HG03045 (cell line): ENCODE measurements at regions not wholly inside any gene's neighbourhood (a gene's known extent, or its start where the extent isn't known, plus 50 kb on each side); places are given as distances from the start of the nearest gene placed in this dataset.

Source experiments
- ATAC-seq: cut with Tn5 transposase; IDR thresholded peaks from one replicate; pipeline ENCODE4 v1.9.1; 2021; ENCODE audit warnings: mild to moderate bottlenecking, moderate library complexity; ENCODE audit not compliant: unreplicated experiment

GRCh38 chr20:11195899-11196558 lies 522.2 kb upstream of the JAG1 start:
- no peak for ATAC-seq

GRCh38 chr20:11197851-11198250 lies 524.1 kb upstream of the JAG1 start:
- ATAC-seq, result no peak

GRCh38 chr20:11200423-11200822 lies 526.6 kb upstream of the JAG1 start:
- ATAC-seq, result no peak

- peak; percentile 64 for ATAC-seq
Measured at GRCh38 chr20:11204926-11205768, 531.3 kb upstream of the JAG1 start.

DNA sequence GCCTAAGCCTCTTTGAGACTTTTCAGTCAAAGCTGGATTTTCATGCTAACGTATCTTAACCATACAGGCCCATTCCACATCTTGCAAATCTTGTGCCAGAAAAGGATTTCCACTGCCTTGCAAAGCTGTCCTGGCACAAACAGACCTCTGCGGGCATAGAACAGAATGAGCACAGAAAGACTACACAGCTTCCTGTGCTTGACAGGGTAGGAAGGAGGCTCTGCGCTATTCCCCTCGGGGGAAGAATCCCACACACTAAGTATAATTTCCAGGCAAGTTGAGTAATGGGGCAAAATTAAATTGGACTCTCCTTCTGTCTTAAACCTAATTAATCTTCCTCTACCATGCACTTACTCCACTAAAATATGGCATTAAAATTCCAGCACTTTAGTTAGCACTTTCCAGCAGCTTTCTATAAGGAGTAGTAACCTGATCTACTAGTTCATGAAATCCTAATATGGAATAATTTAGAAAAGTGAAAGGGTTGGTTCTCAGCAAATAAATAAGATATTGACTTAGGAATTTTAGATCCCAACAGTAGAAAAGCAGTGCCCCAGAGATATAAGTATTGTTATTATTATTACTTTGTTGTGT lies 532.1 kb upstream of the JAG1 start:
- no peak for ATAC-seq

GRCh38 chr20:11207749-11208502 lies 534.1 kb upstream of the JAG1 start:
- ATAC-seq, result no peak

DNA sequence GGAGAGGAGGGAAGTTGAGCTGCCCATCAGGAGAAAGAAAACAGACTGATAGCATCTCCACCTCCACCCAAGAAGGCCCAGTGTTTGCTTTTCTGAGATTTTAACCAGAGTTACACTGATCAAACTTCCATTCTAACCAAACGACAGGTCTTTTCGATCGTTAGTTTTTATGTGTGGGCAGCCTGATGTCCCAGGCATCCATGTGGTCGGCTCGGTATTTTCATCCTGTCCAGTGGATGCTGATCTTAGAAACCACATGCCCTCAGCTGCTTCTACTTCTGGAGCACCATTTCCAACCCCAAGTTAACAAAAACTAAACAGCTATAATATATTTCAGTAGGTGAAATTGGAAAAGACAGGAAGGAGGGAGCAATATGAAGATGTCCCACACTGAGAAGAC lies 536.8 kb upstream of the JAG1 start:
- ATAC-seq, result no peak

DNA sequence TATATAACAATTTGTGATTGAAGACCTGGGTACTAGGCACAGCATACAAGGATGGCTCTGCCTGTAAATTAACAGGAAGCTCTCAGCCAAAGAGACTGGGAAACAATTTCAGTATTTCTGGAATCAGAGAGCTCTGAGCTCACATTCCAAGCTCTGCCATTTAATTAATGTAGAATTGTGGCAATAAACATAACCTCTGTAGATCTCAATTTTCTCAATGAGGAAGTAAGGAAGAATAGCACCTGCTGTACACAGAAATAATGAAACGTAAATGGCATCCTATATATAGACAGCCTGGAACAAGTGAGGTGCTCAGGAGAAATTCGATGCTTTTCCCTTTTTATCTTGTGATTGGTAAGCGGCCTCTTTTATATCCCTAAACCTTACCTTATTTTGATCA lies 538.5 kb upstream of the JAG1 start:
- no peak for ATAC-seq

- no peak for ATAC-seq
Measured at GRCh38 chr20:11212902-11213301, 539.1 kb upstream of the JAG1 start.

DNA sequence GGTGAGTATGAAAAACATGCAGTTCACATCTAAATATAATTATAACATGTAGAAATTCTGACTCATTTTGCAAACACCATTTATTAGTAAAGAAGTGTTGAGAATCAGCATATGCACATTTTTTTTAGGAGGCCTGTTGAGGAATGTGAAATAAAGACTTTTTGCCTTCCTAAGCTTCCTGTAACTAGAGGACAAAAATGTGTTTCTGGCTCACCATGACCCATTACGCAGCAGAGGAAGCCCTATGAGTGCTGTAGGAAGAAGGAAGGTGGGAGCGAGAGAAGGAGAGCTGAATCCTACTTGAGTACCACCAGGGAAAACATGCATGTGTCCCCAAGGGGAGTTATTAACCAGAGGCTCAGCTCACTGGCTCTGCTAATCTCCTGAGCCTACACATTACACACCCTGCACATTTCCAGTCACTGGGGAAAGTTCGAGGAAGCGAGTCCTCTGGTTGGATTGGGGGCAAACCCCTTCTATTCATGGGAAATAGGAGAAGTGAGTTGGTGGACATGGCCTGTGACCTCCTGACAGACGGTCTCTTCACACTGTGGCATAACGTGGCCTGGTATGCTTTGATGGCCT lies 540.5 kb upstream of the JAG1 start:
- no peak for ATAC-seq

- no peak for ATAC-seq
Measured at GRCh38 chr20:11216451-11217314, 542.9 kb upstream of the JAG1 start.

- ATAC-seq, result no peak
Measured at GRCh38 chr20:11217326-11218172, 543.8 kb upstream of the JAG1 start.

GRCh38 chr20:11218173-11218680 lies 544.4 kb upstream of the JAG1 start:
- ATAC-seq, result no peak

DNA sequence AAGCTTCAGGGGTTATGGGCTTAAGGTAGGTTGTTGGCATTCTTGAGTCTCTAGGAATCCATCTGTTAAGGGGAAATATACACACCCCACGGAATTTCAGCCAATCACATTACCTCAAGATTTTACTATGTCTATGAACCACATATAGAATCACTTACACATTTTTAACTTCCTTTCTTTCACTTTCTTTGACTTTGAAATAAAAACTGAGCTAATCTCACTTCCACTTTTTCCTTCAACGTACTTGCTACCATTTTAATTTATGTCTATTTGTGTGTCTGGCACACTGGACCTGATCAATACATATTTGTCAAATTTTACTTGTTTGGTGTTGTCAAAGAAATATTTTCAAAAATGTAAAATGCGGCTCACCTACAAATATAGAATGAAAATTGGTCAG lies 545.4 kb upstream of the JAG1 start:
- no peak for ATAC-seq

- ATAC-seq, result no peak
Measured at GRCh38 chr20:11221046-11221445, 547.2 kb upstream of the JAG1 start.

DNA sequence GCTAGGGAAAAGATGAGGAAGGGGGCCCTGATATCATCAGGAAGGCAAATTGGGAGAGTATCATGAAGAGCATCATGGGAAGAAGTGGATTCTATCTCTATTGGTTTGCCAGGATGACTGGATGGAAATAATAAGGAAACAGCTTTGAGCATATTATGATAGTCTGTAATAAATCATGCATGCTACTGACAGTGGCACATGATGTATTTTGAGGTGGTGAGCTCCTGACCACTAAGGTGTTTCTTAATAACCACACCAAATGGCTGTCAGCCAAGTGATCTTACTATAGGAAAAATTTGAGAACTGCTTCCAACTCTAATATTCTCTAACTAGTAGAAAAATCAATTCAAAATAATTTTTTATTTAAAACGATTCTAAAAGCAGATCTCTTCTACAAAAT lies 548.4 kb upstream of the JAG1 start:
- ATAC-seq, result no peak

- no peak for ATAC-seq
Measured at GRCh38 chr20:11227602-11228001, 553.8 kb upstream of the JAG1 start.

GRCh38 chr20:11229772-11230171 lies 556.0 kb upstream of the JAG1 start:
- no peak for ATAC-seq

DNA sequence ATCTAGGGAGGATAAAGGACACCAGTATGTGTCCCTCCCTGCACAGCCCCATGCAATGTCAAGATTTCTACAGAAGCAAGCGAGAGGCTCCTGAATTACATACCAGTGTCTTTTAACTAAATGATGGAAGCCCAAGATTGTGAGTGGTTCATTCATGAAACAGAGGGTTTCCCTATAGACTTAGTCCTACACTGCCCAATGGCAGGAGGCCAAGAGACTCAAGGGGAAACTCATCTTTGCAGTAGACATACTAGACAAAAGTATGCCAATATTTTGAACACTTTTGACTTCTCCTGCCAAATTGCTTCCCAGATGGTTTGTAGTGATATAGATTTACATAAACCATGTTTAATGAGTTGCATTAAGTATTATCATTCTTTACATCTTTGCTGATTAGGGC lies 557.2 kb upstream of the JAG1 start:
- ATAC-seq, result no peak
